PFSK-1 (cell line): ENCODE measurements at regions not wholly inside any gene's neighbourhood (a gene's known extent, or its start where the extent isn't known, plus 50 kb on each side); places are given as distances from the start of the nearest gene placed in this dataset.

Experiments used
- FOXP2 ChIP-seq: optimal IDR thresholded peaks from 2 replicates; pipeline ENCODE3; 2011; ENCODE audit warnings: borderline replicate concordance, control low read depth, inconsistent platforms; ENCODE audit not compliant: insufficient read depth; ENCODE audit errors: extremely low read length, extremely low read depth
- POLR2AphosphoS5 ChIP-seq: IDR thresholded peaks from 2 replicates; pipeline ENCODE4 v1.6.1; 2012; ENCODE audit warnings: low read depth, mild to moderate bottlenecking, control low read depth, low read length, moderate library complexity
- REST ChIP-seq, 2 experiments: IDR thresholded peaks; 2 replicates each; pipeline versions ENCODE4 v1.6.1 to v1.8.0; 2011 to 2012; ENCODE audit warnings: low read depth in 2 of 2, low read length in 2 of 2, control low read depth in 1 of 2, inconsistent platforms in 1 of 2, mild to moderate bottlenecking in 1 of 2, moderate library complexity in 1 of 2; ENCODE audit not compliant: insufficient read depth in 1 of 2
- SIN3A ChIP-seq: IDR thresholded peaks from 2 replicates; pipeline ENCODE4 v1.6.1; 2012; ENCODE audit warnings: mild to moderate bottlenecking, low read length, moderate library complexity, borderline replicate concordance; ENCODE audit not compliant: insufficient read depth
- TAF1 ChIP-seq: IDR thresholded peaks from 2 replicates; pipeline ENCODE4 v1.6.1; 2012; ENCODE audit warnings: low read length, control low read depth, borderline replicate concordance; ENCODE audit not compliant: insufficient read depth

GRCh38 chr11:31882951-31883392, 71.8 kb upstream of the PAX6 start:
- TF ChIP-seq REST (IDR thresholded peaks at IDR 0.05; ENCODE audit: insufficient read depth in 1 of 2, low read depth in 2 of 2, low read length in 2 of 2), result no peak
- no peak for TF ChIP-seq SIN3A
- TF ChIP-seq POLR2AphosphoS5, result no peak
- TF ChIP-seq FOXP2, result no peak
- no peak for TF ChIP-seq TAF1

- TF ChIP-seq REST (IDR thresholded peaks at IDR 0.05; ENCODE audit: insufficient read depth in 1 of 2, low read depth in 2 of 2, low read length in 2 of 2), result no peak
- no peak for TF ChIP-seq SIN3A
- no peak for TF ChIP-seq POLR2AphosphoS5
- TF ChIP-seq TAF1, result no peak
- no peak for TF ChIP-seq FOXP2
Observed at GRCh38 chr11:31881825-31882224, 70.7 kb upstream of the PAX6 start.

GRCh38 chr11:31879681-31880080, 68.6 kb upstream of the PAX6 start:
- no peak for TF ChIP-seq POLR2AphosphoS5

- TF ChIP-seq POLR2AphosphoS5, result no peak
- TF ChIP-seq REST (IDR thresholded peaks at IDR 0.05; ENCODE audit: insufficient read depth in 1 of 2, low read depth in 2 of 2, low read length in 2 of 2), result no peak
- no peak for TF ChIP-seq SIN3A
- no peak for TF ChIP-seq TAF1
- no peak for TF ChIP-seq FOXP2
Observed at GRCh38 chr11:31877863-31878262, 66.7 kb upstream of the PAX6 start.

GRCh38 chr11:31877083-31877482, 66.0 kb upstream of the PAX6 start:
- no peak for TF ChIP-seq TAF1
- TF ChIP-seq SIN3A, result no peak
- TF ChIP-seq POLR2AphosphoS5, result no peak
- no peak for TF ChIP-seq REST (IDR thresholded peaks at IDR 0.05; ENCODE audit: insufficient read depth in 1 of 2, low read depth in 2 of 2, low read length in 2 of 2)
